ENCODE measurements at regions not wholly inside any gene's neighbourhood (a gene's known extent, or its start where the extent isn't known, plus 50 kb on each side); places are given as distances from the start of the nearest gene placed in this dataset.

GRCh38 chr12:22765421-22766130 is 140.6 kb downstream of the ETNK1 start:
- no peak overlapping the region for H3K4me3 ChIP-seq (ENCODE audit: low read depth, low read length)
- DNase-seq (ENCODE audit: low read depth): no peak
- no peak for TF ChIP-seq CTCF (IDR thresholded peaks at IDR 0.05; ENCODE audit: insufficient read depth, low read depth, low read length)

- no peak overlapping the region for H3K4me3 ChIP-seq (ENCODE audit: low read depth, low read length)
- no peak for TF ChIP-seq CTCF (IDR thresholded peaks at IDR 0.05; ENCODE audit: insufficient read depth, low read depth, low read length)
- no peak for DNase-seq (ENCODE audit: low read depth)
These were observed 142.0 kb downstream of the ETNK1 start for GRCh38 chr12:22766911-22767420.

GRCh38 chr12:22781339-22781738 is 156.4 kb downstream of the ETNK1 start:
- H3K4me3 ChIP-seq (ENCODE audit: low read depth, low read length): no peak overlapping the region
- no peak for DNase-seq (ENCODE audit: low read depth)
- TF ChIP-seq CTCF (IDR thresholded peaks at IDR 0.05; ENCODE audit: insufficient read depth, low read depth, low read length): no peak

GRCh38 chr12:22787557-22787956 is 162.6 kb downstream of the ETNK1 start:
- TF ChIP-seq CTCF (IDR thresholded peaks at IDR 0.05; ENCODE audit: insufficient read depth, low read depth, low read length): no peak
- H3K4me3 ChIP-seq (ENCODE audit: low read depth, low read length): no peak overlapping the region
- DNase-seq (ENCODE audit: low read depth): peak; percentile 5

GRCh38 chr12:22788913-22789312 is 163.9 kb downstream of the ETNK1 start:
- no peak for DNase-seq (ENCODE audit: low read depth)
- no peak for TF ChIP-seq CTCF (IDR thresholded peaks at IDR 0.05; ENCODE audit: insufficient read depth, low read depth, low read length)
- no peak overlapping the region for H3K4me3 ChIP-seq (ENCODE audit: low read depth, low read length)

- no peak overlapping the region for H3K4me3 ChIP-seq (ENCODE audit: low read depth, low read length)
- no peak for TF ChIP-seq CTCF (IDR thresholded peaks at IDR 0.05; ENCODE audit: insufficient read depth, low read depth, low read length)
- no peak for DNase-seq (ENCODE audit: low read depth)
These were observed 167.2 kb downstream of the ETNK1 start for GRCh38 chr12:22792138-22792537.

GRCh38 chr12:22794017-22794416 is 169.0 kb downstream of the ETNK1 start:
- no peak for TF ChIP-seq CTCF (IDR thresholded peaks at IDR 0.05; ENCODE audit: insufficient read depth, low read depth, low read length)
- no peak for DNase-seq (ENCODE audit: low read depth)
- H3K4me3 ChIP-seq (ENCODE audit: low read depth, low read length): no peak overlapping the region

All from fibroblast of villous mesenchyme (primary cell).